Suppressor macrophage (primary cell): ENCODE measurements at regions not wholly inside any gene's neighbourhood (a gene's known extent, or its start where the extent isn't known, plus 50 kb on each side); places are given as distances from the start of the nearest gene placed in this dataset.
"Not testable (repeated sequence)": the region's sequence is repeated elsewhere in the genome, so short reads cannot be mapped to it uniquely, and the experiment has no call there.

ENCODE experiments used
- DNase-seq, 4 experiments: peaks; one replicate each; pipeline ENCODE4 v3.0.0-alpha.2; 2020 to 2022

DNA sequence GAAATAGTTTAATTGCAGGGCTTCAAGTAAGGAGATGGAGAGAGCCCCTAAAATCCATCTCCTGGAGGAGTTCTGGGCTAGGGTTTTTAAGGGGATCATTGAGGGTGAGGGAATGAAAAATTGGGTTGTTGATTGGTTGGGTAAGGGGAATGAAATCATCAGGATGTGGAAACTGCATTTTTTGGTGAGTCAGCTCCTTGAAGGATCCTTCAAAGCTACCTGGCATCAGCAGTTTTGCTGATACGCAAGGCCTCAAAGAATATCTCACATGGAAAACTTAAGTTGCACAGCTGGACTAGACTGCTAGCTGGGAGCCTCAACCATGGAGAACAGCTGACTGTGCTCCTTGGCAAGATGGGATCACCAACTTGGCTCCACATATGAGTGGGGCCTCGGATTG is 136.7 kb downstream of the FGF10 start:
- DNase-seq = no peak

GRCh38 chr5:44246986-44247385 is 142.2 kb downstream of the FGF10 start:
- no peak for DNase-seq

GRCh38 chr5:44245935-44246334 is 143.3 kb downstream of the FGF10 start:
- DNase-seq = no peak

GRCh38 chr5:44242791-44243190 is 146.4 kb downstream of the FGF10 start:
- no peak for DNase-seq

- DNase-seq = no peak
Observed at GRCh38 chr5:44236040-44236439, 153.2 kb downstream of the FGF10 start.

DNA sequence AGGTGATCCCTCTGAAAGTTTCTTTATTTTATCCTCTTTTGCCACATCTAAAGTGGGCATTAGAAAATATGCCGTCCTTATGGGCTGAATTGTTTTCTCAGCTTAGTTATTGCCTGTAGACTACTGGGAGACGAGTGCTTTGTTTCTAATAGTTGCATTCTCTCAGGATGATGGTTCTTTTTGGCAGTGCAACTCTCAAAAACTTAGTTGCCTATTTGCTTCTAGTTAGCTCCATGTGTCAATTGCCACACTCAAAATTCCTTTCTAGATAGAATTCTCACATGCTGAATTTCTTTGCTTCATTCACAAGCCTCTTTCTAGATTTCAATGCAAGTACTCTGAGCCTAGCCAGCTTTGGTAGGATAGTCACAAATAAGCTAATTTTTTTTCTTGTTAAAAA is 155.5 kb downstream of the FGF10 start:
- DNase-seq = no peak

GRCh38 chr5:44225231-44226160 is 163.7 kb downstream of the FGF10 start:
- DNase-seq = no peak

GRCh38 chr5:44199408-44199807 is 189.8 kb downstream of the FGF10 start:
- DNase-seq = no peak

- no peak for DNase-seq
Observed at GRCh38 chr5:44189255-44189654, 200.0 kb downstream of the FGF10 start.

DNA sequence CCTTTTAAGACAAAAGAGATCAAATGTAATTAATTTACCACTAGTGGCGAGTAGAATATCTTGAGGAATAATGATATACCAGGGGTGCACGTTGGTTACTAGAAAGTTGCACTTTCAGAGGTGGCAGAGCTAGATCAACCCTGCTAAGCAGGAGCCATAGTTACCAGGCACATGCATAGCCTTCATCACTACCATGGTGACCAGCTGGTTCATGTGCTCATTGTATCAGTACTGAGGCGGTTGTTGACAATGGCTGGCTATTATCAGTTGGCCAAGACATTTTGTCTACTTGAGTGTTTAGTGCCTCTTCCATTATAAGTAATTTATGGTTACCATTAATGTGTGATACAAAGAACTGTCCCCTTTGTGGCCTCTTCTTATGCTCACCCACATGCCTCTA is 201.2 kb downstream of the FGF10 start:
- DNase-seq = no peak

DNA sequence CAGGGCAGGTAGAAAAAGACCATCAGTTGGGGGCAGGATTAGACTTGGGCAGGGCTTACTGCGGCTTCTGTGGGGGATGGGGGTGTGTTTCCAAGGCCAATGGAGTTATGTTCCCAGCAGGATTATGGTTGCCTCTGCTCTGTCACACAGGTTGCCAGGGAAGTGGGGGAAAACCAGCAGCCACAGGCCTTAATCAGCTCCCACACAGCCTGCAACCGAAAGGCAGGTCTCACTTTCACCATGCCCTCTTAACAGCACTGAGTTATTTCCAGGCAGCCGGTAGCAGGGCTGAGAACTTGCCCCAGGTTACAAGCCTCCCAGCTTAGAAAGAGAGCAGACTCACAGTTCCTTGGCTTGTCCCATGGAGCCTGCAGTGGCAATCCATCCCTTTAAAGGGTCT is 205.5 kb downstream of the FGF10 start:
- no peak for DNase-seq

DNA sequence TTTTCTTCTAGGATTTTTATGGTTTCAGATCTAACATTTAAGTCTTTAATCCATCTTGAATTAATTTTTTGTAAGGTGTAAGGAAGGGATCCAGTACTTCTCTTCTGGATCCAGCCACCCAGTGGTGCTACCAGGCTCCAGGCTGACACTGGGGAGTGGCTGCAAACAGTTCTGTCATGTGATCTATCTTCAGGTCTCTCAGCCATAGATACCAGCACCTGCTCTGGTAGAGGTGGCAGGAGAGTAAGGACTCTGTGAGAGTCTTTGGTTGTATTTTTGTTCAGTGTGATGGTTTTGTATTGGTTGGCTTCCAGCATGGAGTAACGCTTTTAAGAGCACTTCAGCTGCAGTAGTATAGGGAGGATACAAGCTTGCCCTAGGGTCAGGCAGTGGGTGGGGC is 205.9 kb downstream of the FGF10 start:
- DNase-seq = no peak

DNA sequence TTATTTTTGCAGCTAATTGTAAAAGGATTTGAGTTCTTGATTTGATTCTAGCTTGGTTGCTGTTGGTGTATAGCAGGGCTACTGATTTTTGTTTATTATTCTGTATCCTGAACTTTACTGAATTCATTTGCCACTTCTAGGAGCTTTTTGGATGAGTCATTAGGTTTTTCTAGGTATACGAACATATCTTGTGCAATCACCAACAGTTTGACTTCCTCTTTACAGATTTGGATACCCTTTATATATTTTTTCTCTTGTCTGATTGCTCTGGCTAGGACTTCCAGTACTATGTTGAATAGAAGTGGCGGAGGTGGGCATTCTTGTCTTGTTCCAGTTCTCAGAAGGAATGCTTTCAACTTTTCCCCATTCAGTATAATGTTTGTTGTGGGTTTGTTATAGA is 210.8 kb downstream of the FGF10 start:
- DNase-seq = no peak

- no peak for DNase-seq
Observed at GRCh38 chr5:44167540-44167939, 221.7 kb downstream of the FGF10 start.

DNA sequence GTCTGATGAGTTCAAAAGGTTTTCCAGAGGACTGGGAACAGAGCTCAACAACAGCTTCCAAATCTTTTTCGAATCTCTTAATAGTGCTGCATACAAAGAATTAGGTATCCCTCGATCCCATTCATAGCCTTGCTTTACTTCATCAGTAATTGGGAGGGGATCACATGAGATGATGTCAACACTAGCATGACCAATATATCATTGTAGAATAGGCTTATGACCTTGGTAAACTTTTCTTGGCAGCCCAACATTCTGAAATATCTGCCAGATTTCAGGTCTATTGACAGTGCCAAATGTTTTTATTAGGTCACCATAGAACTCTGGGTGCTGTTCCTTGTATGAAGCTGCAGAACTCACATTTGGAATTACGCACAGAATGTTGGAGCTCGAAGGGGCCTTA is 228.9 kb downstream of the FGF10 start:
- no peak for DNase-seq

GRCh38 chr5:44150075-44150723 is 239.0 kb downstream of the FGF10 start:
- DNase-seq = no peak

DNA sequence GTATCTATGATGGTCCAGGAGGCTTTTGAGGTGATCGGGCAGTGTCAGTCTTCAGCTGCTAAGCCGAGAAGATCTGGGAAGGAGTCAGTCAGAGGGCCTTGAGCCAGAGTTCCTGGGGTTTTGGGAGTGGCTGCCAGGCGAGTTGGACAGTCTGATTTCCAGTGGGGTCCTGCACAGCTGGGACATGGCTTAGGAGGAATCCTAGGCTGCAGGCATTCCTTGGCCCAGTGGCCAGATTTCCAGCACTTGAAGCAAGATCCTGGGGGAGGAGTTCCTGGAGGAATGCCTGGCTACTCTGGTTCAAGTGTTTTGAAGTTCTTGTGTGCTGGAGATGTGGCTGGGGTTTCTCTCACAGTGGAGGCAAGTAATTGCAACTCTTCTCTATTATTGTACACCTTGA is 271.3 kb downstream of the FGF10 start:
- DNase-seq = not testable (repeated sequence)

- DNase-seq = not testable (repeated sequence)
Observed at GRCh38 chr5:44108232-44108631, 281.0 kb downstream of the FGF10 start.

GRCh38 chr5:44099643-44100042 is 289.6 kb downstream of the FGF10 start:
- no peak for DNase-seq

- no peak for DNase-seq
Observed at GRCh38 chr5:44089424-44090144, 299.6 kb downstream of the FGF10 start.

DNA sequence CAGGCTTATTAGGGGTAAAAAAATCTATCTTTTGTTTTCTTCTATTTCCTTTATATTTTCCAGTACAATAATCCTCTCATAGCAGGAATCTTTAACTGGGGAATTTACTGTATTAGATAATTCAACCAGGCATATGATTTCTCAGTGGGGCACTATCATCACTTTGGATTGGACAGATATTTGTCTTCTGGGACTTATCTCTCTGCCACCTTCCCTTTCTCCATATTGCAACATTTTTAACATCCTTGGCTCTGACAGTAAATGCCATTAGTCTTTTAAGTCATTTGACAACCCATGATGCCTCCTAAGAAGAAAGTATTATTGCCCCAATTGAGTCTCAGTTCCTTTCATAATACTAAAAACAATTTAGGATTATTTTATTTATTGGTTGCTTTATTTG is 304.1 kb downstream of the FGF10 start:
- DNase-seq = no peak

DNA sequence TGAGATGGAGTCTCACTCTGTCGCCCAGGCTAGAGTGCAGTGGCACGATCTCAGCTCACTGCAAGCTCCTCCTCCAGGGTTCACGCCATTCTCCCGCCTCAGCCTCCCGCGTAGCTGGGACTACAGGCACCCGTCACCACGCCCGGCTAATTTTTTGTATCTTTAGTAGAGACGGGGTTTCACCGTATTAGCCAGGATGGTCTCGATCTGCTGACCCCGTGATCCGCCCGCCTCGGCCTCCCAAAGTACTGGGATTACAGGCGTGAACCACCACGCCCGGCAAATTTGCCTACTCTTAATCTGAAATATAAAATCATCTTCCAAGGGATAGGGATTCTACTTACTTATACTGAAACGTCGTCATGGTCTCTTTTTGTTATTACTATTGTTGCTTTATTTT is 314.7 kb downstream of the FGF10 start:
- not testable (repeated sequence) for DNase-seq

- no peak for DNase-seq
Observed at GRCh38 chr5:44051591-44051990, 337.6 kb downstream of the FGF10 start.
